ENCODE measurements at regions not wholly inside any gene's neighbourhood (a gene's known extent, or its start where the extent isn't known, plus 50 kb on each side); places are given as distances from the start of the nearest gene placed in this dataset.
"Not testable (repeated sequence)": the region's sequence is repeated elsewhere in the genome, so short reads cannot be mapped to it uniquely, and the experiment has no call there.

DNA sequence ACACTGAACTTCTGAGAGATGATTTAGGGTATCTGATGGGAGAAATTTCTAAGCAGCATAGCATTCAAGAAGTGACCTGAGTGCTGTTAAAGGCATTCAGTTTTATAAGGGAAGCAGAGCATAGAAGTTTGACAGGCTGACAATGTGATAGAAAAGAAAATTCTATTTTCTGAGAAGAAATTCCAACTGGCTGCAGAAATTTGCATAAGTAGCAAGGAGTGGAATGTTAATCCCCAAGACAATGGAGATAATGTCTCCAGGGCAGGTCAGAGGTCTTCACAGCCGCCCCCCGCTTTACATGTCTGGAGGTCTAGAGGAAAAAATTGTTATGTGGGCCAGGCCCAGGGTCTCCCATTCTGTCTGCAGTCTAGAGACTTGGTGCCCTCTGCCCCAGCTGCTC is 1361.8 kb upstream of the EYS start:
- DNase-seq (ENCODE audit: low spot score) = no peak

DNA sequence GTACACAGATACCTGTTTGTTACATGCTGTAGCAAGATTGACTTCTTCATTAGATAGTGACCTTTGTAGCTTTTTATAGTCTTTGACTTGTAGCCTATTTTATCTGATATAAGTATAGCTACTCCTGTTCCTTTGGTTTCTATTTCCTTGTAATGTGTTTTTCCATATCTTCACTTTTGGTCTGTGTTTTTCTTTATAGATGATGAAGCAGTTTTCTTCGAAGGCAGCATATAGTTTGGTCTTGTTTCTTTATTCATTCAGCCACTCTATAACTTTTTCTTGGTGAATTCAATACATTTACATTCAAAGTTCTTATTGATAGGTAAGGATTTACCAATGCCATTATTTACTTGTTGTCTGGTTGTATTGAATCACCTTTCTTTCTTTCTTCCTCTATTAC is 1357.3 kb upstream of the EYS start:
- no peak for DNase-seq (ENCODE audit: low spot score)

DNA sequence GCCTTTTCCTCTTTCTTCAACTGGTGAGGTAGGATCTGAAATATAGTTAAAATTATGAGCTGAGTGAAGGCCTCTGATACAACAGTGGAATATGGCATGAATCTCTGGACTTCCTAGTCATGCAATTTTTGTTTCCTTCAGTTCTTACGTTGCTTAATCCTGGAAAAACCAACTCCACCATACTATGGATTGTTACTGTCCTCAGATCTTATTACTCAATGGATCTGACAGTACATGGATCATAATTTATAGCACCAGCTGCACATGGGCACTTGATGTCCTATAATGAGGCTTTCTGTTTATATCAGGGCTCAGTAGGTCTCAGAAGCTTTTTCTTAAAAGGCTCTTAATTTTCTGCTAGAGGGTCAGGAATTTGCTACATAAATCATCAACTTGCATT is 1341.0 kb upstream of the EYS start:
- DNase-seq (ENCODE audit: low spot score) = no peak

DNA sequence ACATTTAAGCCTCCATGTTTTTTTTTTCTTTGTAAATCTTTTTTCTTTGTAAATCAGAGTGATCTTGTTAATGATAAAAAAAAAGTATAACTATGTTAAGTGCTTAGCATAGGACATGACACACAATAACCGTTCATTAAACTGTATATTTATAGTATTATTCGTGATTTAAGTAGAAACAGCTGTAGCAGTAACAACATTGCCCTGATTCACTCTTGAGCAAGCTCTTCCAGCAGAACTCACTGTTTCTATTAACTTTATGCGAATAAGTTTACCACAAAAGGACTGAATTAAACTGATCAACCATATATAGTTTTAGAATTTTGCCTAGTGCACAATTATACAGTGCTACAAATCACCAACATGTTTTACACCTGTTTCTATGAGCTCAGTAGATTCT is 1338.0 kb upstream of the EYS start:
- DNase-seq (ENCODE audit: low spot score) = no peak

DNA sequence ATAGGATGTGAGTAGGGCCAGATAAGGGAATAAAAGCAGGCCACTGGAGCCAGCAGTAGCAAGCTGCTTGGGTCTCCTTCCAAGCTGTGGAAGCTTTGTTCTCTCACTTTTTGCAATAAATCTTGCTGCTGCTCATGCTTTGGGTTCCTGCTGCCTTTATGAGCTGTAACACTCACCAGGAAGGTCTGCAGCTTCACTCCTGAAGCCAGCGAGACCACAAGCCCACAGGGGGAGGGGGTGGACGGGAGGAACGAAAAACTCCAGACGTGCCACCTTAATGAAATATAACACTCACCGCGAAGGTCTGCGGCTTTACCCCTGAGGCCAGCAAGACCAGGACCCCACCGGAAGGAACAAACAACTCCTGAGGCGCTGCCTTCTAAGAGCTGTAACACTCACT is 1324.4 kb upstream of the EYS start:
- no peak for DNase-seq (ENCODE audit: low spot score)

DNA sequence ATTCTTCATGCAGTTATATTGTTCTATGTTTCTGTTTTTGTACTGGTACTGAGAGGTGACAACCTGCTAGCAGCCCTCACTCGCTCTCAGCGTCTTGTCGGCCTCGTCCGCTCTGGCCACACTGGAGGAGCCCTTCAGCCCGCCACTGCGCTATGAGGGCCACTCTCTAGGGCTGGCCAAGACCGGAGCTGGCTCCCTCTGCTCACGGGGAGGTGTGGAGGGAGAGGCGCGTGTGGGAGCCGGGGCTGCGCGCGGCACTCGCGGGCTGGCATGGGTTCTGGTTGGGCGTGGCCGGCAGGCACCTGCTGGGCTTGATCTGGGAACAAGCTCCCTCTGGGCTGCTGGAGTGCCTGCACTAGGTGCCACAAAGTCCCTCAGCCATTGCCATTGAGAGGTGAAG is 1323.8 kb upstream of the EYS start:
- DNase-seq (ENCODE audit: low spot score) = no peak

DNA sequence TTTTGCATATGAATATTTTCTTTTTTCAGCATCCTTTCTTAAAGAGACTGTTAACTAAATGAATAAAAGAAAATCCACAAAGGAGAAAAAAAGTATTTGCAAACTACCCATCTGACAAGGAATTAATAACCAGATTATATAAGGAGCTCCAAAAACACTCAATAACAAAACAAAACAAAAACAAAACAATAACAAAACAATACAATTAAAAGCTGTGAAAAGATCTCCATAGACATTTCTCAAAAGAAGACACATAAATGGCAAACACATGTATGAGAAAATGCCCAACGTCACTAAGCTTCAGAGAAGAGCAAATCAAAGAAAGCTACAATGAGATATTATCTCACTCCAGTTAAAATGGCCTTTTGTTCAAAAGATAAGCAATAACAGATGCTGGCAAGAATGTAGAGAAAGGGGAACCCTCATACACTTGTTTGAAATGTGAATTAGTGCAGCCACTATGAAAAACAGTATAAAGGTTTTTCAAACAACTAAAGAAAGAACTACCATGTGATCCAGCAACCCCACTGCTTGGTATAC is 1310.0 kb upstream of the EYS start:
- DNase-seq (ENCODE audit: low spot score) = no peak

DNA sequence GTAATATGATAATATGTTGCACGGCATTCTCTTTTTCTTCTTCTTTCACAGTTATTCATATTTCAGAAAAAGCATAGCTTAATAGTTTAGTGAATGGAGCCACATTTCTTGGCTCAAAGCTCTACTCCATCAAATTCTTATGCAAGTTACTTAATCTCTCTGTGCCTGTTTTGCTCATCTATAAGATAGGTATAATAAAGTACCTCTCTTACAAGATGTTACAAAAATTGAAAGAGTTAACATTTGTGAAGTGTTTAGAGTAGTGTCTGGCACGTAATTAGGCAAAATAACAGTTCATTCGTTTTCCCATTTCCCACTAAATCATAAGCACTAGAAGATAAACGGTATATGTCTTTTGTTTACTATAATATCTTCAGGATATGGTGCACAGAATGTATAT is 1304.4 kb upstream of the EYS start:
- no peak for DNase-seq (ENCODE audit: low spot score)

DNA sequence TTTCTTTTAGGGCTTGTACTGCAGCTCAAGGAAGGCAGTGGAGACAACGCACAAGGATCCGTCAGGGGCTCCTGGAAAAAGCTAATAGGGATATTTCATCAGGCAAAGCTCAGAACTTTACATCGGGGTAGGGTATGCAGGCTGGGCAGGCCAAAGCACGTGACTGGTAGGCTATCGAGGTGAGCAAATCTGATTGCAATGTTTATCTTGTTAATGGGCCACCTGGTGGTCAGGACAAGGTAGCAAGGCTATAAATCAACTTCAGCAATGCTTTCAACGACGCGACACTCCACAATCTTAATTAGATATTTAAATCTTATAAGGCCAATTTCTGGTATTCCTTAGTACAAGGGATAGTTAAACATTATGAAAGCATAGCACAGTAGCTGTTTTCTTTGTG is 1302.8 kb upstream of the EYS start:
- DNase-seq (ENCODE audit: low spot score) = no peak

DNA sequence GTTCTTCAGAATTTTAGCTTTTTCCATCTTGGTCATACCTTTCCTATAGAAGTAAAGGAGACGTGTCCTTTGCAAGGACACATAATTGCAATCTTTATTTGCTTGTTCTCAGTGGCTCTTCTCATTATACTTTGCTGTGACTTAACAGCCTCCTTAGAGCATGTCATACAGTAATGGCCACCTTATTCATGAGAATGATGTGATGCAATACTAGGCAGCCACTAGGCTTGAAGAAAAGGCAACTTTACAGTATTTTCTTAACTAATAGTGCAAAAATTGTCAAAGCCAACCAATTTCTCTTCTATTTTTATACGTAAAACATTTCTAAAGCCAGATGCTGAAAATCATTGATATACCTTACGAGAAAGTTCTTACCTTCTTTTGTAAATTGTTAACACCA is 1296.8 kb upstream of the EYS start:
- DNase-seq (ENCODE audit: low spot score) = no peak

DNA sequence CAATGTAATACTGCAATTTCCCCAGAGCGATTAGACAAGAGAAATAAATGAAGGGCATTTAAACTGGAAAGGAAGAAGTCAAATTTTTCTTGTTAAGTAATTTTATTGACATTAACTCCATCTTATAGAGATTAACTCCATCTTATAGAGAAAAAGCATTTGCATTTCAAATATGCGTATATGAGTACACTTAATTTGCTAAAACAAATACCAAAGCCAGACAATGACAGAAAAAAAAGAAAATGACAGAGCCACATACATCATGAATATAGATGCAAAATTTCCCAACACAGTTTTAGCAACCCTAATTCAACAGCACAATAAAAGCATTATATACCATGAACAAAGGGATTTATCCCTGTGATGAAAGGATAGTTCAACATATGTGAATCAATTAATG is 1293.1 kb upstream of the EYS start:
- DNase-seq (ENCODE audit: low spot score) = no peak

DNA sequence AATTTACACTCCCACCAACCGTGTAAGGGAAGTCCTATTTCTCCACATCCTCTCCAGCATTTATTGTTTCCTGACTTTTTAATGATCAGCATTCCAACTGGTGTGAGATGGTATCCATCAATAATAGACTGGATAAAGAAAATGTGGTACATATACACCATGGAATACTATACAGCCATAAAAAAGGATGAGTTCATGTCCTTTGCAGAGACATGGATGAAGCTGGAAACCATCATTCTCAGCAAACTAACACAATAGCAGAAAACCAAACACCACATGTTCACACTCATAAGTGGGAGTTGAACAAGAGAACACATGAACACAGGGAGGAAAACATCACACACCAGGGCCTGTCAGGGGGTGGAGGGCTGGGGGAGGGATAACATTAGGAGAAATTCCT is 1290.6 kb upstream of the EYS start:
- not testable (repeated sequence) for DNase-seq (ENCODE audit: low spot score)

DNA sequence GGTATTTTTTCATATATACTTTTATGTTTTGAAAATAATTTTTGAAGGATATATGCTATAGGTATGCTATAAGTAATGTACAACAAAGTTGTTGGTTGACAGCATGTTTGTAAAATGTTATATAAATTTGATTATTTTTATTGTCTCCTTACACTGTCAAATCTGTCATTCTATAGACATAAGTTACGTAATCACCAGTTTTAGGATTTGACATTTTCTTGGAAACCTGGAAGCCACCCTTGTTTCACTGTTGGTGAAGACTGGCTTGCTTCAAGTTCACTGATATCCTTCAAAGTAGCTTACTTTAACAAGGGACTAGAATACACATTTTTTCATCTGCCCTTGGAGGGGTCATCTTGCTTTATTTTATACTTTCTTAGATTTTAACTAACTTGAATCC is 1288.6 kb upstream of the EYS start:
- no peak for DNase-seq (ENCODE audit: low spot score)

DNA sequence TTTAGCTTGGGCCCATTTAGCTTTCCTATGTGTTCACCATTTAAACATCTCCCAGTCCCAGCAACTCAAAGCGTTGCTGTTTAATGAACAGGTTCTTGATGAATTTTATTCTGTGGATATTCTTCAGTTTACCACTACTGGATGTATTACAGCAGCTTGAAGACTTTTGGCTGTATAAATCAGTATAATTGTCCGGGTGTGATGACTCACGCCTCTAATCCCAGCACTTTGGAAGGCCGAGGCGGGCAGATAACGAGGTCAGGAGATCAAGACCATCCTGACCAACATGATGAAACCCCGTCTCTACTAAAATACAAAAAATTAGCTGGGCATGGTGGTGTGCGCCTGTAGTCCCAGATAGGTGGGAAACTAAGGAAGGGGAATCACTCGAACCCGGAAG is 1286.7 kb upstream of the EYS start:
- DNase-seq (ENCODE audit: low spot score) = not testable (repeated sequence)

DNA sequence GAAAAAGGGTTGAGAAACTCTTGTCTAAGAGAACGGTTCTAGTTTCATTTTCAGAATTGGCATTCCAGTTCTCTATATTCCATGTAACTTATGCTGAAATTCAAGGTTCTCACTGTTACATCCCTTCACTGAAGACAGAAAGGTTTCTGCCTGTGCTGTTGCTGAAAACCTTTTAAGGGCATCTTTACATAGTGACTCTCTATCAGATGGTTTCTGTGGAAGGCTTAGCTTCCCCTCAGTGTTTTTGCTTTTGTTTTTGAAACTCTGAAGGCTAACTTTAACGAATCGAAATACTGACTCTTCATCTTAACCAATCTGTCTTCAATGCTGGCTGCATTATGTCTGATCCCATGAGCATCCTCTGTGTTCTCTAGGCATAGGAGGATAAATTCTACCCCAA is 1286.2 kb upstream of the EYS start:
- DNase-seq (ENCODE audit: low spot score) = no peak

DNA sequence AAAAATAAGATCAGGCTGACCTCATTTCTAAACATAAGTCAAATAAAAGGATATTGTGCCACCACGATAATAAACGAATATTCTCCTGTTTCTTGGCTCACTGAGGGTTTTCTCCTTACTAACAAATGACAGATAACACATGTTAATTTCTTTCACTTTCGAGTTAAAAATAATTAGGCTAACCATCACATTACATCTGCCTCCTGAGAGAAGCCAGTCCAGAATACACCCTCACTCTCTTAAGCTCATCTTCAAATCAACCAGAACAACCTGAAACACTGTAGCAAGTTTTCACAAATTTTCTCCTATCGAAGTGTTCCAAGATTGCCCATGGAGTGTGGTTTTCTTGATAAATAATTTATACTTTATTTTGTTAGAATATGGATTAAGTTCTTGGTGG is 1285.6 kb upstream of the EYS start:
- no peak for DNase-seq (ENCODE audit: low spot score)

DNA sequence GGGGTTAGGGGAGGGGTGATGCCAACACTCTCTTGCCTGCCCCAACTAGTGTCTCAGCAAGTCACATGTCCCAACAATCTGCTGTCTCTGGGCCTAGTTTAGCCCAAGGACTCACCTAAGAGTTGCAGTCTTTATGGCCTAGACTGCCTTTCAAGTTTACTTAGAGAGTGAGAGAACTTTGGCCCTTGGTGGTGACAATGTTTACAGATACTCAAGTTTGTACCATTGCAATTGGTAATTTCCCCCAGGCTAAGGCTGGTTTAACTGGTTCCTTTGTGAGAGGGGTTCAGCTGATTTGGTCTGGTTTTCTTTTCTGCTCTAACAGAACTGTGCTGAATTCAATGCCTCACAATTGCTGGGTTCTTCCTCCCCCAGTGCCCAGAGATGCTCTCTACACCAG is 1279.9 kb upstream of the EYS start:
- DNase-seq (ENCODE audit: low spot score) = no peak

DNA sequence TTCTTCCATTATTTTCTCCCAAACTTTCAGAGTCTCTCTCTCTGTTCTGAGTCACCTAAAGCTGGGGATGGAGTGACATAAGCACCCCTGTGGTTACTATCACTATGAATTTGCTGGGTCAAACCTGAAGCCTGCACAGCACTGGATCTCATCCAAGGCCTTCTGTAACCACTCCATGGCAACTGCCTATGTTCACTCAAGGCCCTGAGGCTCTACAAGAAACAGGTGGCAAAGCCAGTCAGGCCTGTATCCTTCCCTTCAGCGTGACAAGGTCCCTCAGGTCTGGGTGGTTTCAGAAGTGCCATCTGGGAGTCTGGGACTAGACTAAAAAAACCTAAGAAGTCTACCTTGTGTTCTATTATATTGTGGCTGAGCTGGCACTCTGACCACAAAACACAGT is 1278.8 kb upstream of the EYS start:
- no peak for DNase-seq (ENCODE audit: low spot score)

DNA sequence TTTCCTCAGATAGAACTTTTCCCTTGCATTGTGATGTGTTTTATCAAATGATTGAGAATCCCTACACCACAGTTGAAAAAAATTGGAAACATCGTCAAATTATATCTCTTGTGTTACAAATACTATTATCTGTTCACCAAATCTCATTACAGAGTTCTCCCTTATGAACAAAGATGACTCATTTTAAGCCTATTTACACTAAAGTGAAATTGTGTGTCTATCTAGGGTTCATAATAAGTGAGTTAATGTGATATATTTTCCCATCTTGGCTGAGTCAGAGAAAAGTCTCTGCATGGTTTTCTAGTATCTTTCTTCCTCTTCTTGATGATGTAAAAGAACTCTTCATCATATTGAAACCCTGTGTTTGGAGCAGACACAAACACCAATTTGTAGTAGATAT is 1263.3 kb upstream of the EYS start:
- no peak for DNase-seq (ENCODE audit: low spot score)

DNA sequence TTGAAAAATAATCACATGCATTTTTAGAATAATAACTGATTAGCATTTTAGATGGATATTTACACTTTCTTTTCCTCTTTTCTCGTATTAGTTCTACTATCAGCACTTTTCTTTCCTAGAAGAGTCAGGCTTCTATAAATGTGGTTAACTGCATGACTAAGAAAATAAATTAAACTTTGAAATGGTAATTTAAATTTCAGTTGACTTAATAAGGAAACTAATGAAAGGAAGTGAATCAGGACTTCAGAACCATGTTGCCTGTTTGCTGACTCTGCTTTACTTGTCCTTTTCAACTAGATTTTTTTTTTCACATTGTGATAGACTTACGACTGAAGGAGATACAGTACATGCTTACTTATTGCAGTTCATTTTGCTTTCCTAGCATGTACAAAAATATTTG is 1258.2 kb upstream of the EYS start:
- DNase-seq (ENCODE audit: low spot score) = no peak

DNA sequence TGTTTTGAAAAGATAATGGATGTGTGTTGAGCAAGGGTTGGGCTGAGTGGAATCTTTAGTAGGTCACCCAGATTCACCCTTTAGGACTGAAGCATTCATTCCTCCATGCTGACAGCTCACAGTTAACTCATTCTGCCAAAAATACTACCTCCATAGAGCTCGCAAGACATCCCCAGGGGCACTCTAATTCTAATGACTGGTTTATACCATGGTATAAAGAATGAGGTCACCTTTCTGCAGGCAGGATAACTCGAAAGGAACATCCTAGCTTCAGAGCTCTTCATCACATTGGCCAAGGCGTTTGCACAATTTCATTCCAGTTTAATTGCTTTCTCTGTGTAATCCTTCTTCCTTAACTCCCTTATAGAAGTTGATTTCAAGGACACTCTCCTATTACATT is 1257.2 kb upstream of the EYS start:
- DNase-seq (ENCODE audit: low spot score) = no peak

DNA sequence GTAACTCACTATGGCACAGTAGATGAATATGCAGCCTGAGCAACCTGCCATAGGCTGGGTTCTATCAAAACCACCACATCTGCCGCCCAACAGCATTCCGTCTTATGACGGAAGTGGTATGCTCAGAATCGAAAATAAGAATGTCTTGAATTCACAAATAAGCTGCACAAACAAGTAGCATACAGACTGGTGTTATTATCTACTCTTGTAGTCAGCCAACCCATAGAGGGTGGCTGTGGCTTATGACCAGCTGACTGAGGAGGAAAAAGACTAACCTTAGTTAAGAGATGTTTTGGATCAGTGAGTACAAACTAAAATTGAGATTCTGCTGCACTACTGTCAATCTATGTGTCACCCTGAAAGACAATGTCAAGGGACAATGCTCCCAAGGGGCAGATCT is 1255.1 kb upstream of the EYS start:
- DNase-seq (ENCODE audit: low spot score) = no peak

DNA sequence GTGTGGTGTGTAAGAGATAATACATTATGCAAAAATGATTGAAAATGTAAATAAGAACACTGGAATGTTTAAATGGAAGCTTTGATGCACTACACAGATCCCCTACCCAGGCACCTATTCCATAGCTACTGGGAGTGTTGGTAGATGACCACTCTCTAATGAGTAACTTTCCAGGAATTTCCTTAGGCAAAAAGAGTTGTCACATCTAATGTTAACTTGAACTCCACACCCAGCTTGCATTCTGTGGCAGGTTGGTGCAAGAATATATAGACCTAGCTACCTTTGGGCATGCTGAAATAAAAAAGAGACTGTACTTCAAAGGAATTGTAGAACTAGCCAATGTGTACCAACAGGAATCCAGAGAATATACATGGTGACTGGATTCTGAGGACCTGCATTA is 1254.2 kb upstream of the EYS start:
- no peak for DNase-seq (ENCODE audit: low spot score)

DNA sequence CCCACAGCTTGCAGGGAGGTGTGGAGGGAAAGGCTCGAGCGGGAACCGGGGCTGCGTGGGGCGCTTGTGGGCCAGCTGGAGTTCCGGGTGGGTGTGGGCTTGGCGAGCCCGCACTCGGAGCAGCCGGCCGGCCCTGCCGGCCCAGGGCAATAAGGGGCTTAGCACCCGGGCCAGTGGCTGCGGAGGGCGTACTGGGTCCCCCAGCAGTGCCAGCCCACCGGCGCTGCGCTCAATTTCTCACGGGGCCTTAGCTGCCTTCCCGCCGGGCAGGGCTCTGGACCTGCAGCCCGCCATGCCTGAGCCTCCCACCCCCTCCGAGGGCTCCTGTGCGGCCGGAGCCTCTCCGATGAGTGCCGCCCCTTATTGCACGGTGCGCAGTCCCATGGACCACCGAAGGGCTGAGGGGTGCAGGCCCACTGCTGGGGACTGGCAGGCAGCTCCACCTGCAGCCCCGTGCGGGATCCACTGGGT is 1242.2 kb upstream of the EYS start:
- no peak for DNase-seq (ENCODE audit: low spot score)

DNA sequence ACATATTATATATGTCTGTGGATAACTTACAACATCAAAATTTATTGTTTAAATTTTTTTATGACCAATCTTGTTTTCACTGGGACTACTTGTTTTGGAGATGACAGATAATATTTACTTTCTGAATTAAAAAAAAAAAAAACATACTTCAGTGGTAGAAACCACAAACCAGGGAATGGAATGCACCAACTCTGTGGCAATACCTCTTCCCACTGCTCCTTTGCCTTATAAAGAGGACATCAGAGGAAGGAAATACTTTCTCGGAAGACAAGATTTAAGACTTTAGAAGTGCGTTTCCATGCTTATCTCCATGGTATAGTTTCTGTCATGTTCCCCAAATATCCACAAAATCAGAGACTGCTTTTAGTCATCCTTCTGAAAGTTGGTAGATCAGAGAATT is 1241.1 kb upstream of the EYS start:
- no peak for DNase-seq (ENCODE audit: low spot score)
